GM12874 (cell line): ENCODE measurements at regions not wholly inside any gene's neighbourhood (a gene's known extent, or its start where the extent isn't known, plus 50 kb on each side); places are given as distances from the start of the nearest gene placed in this dataset.
A peak's percentile ranks its signal among the peaks of the same experiment; 100 is the strongest.

ENCODE experiments used
- TF ChIP-seq, protein P1 (sequence below): IDR thresholded peaks from 2 replicates; pipeline ENCODE4 v1.5.1; 2011; ENCODE audit warnings: low read depth, mild to moderate bottlenecking, control low read depth, low read length, moderate library complexity; ENCODE audit not compliant: insufficient read depth

DNA sequence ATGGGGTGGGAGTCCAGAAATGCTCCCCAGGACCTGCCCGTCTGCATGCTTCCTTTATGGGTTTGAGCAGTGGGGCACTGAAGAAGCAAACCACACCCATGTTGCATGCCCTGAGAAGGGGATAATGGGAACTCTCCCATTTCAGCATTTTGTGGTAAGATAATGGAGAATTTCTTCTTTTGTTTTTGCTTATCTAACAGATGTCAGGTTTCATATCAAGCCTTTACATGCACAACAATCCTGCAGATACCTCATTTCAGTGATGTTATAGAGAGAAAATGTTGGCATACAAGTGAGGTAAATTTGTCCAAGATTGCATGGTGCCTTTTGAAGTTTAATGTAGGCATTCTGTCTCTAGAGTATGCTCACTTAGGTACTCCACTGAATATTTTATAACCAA is 177.0 kb downstream of the ALX1 start:
- TF ChIP-seq, protein P1, sequence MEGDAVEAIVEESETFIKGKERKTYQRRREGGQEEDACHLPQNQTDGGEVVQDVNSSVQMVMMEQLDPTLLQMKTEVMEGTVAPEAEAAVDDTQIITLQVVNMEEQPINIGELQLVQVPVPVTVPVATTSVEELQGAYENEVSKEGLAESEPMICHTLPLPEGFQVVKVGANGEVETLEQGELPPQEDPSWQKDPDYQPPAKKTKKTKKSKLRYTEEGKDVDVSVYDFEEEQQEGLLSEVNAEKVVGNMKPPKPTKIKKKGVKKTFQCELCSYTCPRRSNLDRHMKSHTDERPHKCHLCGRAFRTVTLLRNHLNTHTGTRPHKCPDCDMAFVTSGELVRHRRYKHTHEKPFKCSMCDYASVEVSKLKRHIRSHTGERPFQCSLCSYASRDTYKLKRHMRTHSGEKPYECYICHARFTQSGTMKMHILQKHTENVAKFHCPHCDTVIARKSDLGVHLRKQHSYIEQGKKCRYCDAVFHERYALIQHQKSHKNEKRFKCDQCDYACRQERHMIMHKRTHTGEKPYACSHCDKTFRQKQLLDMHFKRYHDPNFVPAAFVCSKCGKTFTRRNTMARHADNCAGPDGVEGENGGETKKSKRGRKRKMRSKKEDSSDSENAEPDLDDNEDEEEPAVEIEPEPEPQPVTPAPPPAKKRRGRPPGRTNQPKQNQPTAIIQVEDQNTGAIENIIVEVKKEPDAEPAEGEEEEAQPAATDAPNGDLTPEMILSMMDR = no peak

GRCh38 chr12:85461127-85461526 is 181.1 kb downstream of the ALX1 start:
- TF ChIP-seq, protein P1 = no peak

DNA sequence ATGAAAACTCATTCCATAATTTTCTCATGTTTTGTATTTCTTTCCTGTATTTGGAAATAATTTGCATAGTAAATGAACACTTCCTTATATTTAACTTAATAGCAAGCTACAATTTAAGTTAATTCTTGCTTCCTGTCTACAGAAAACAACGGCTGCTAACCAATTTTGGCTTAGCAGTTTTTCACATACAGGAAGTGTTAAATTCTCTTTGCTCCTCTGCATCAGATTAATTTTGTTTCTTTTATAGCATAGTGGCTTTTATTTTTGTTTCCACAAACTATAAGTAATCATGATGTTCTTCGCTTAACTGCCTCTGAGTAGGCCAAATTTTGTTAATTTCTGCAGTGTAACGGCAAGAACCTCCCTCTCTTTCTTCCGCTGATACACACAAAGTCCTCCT is 182.9 kb downstream of the ALX1 start:
- TF ChIP-seq, protein P1 = no peak

DNA sequence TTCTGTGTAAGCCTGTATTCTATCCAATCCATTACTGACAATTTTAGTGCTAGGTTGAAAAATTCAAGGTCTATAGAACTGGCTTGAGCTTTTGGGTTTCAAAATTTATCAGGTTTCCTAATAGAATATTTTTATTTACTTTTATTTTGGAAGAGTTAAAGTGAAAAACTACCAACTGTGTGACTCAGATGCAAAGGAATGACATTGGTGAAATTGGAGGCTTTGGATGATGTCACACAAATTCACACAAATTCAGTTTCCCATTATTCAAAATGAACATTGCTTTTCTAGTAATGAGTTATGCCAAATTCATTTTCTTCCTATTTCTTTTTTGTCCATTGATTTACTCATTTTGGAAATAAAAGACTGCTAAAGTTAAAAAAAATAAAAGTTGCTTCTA is 186.9 kb downstream of the ALX1 start:
- TF ChIP-seq, protein P1 = no peak

DNA sequence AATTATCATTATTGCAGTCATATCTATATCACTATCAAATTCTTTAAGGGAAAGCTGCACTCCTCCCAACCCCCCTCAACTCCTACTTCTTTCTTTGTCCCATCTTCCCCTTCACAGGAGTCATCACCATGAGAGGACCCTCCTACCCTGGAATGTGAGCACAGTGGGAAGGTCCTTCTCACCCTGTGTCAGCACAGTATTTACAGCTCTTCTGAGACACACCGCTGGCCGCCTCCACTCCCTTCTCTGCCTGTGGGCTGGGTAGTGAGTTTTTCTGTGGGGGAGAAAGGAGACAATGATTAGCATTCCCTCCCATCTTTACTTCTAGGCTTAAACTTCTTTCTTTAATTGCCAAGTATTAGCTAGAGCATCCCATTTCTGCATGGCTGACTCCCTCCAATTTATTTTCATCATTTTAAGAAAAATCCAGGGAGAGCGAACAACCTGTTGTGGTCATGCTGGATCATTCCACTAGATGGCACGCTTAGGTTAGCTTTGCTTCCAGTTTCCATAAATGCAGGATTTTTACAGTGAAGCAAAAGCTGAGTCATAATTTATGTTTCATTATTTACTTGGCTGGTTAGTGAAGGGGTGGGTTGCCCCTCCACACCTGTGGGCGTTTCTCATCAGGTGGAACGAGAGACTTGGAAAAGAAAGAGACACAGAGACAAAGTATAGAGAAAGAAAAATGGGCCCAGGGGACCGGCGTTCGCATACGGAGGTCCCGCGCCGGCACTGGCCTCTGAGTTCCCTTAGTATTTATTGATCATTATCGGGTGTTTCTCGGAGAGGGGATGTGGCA is 188.5 kb downstream of the ALX1 start:
- TF ChIP-seq, protein P1 = peak; percentile 68

GRCh38 chr12:85476756-85477155 is 196.7 kb downstream of the ALX1 start:
- TF ChIP-seq, protein P1 = no peak

DNA sequence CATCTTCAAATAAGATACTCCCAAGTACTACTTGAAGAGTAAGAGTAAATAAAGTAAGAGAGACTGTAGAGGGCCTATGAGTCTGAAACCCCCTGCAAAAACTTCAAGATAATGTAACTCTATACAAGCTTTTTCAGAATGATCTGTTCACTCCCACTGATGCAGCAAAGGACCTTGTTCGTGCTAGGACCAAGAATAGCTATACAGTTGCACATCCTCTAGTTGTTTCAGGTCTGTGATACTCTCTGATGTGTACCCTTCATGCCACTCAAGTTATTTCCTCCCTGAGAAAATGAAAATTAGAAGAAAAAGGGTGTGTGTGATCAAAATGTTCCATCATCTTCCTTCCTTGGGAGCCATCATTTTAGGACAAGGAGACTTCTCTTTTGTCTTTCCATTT is 204.4 kb downstream of the ALX1 start:
- TF ChIP-seq, protein P1 = no peak
